Aorta (tissue), 5 donors: ENCODE measurements at regions not wholly inside any gene's neighbourhood (a gene's known extent, or its start where the extent isn't known, plus 50 kb on each side); places are given as distances from the start of the nearest gene placed in this dataset.

Experiments used
- ATAC-seq: fragments of 200-7000 bp; cut with Tn5 transposase; one replicate; pipeline ENCODE4 v1.9.1; 2022; ENCODE audit warnings: moderate library complexity; ENCODE audit not compliant: low FRiP score
- DNase-seq, 2 donors: peaks; one replicate each; pipeline ENCODE4 v3.0.0-alpha.2; 2020
- H3K27ac ChIP-seq, 2 donors: one replicate each; pipeline ENCODE4 v1.5.1; 2013; ENCODE audit warnings: low read length in 2 of 2, mild to moderate bottlenecking in 2 of 2, moderate library complexity in 2 of 2, control low read depth in 1 of 2, inconsistent platforms in 1 of 2, low read depth in 1 of 2
- H3K27me3 ChIP-seq, 2 donors: one replicate each; pipeline ENCODE4 v1.6.1; 2013; ENCODE audit warnings: control low read depth in 1 of 2, low read length in 1 of 2, mild to moderate bottlenecking in 1 of 2, moderate library complexity in 1 of 2; ENCODE audit not compliant: insufficient read depth in 2 of 2, control insufficient read depth in 1 of 2
- H3K36me3 ChIP-seq, 2 donors: one replicate each; pipeline ENCODE4 v1.6.1; 2013; ENCODE audit warnings: control low read depth in 1 of 2, low read length in 1 of 2, mild to moderate bottlenecking in 1 of 2; ENCODE audit not compliant: insufficient read depth in 2 of 2, control insufficient read depth in 1 of 2
- H3K4me1 ChIP-seq, 2 donors: one replicate each; pipeline ENCODE4 v1.6.1; 2013; ENCODE audit warnings: low read length in 2 of 2, control low read depth in 1 of 2, mild to moderate bottlenecking in 1 of 2, moderate library complexity in 1 of 2; ENCODE audit not compliant: insufficient read depth in 2 of 2, control insufficient read depth in 1 of 2
- H3K4me3 ChIP-seq, 2 donors: one replicate each; pipeline ENCODE4 v1.5.1; 2013; ENCODE audit warnings: low read length in 2 of 2, control low read depth in 1 of 2, mild to moderate bottlenecking in 1 of 2
- H3K9me3 ChIP-seq: one replicate; pipeline ENCODE4 v1.6.1; 2013; ENCODE audit warnings: mild to moderate bottlenecking, low read length; ENCODE audit not compliant: control insufficient read depth
- WGBS, 2 donors: extraction: QIAGEN DNeasy Blood & Tissue Kit; methylation state at CpG; one replicate each; pipeline ENCODE4 v1.1.7; 2013; 5-methylcytosine and 5-hydroxymethylcytosine counted together
- intact Hi-C, 2 donors: fragments of 100-400 bp; cut with DNase I; formaldehyde crosslinking; loops; one replicate each; pipeline versions ENCODE4 v1.14.2 to v1.15.0; 2022
- donor health status: healthy with polysubstance abuse.
- donor health status: Bipolar disorder and iron deficiency.
- donor health status: DM: no; HTN: no; CAD: no.
- donor health status: DM: no; HTN: no; CAD: no.
- donor health status: DM: yes; HTN: yes; CAD: no.

GRCh38 chr21:24411429-24411828 is 1195.9 kb downstream of the MRPL39 start:
- H3K9me3 ChIP-seq: no peaks in the 10 kb centered on the region
- DNase-seq: no peak
- intact Hi-C loops: no loop called here
- H3K27ac ChIP-seq: no peak overlapping the region
- ATAC-seq: no peak
- no peak overlapping the region for H3K4me3 ChIP-seq
- H3K36me3 ChIP-seq: no peaks in the 10 kb centered on the region
- H3K4me1 ChIP-seq: no peaks in the 10 kb centered on the region
- no peaks in the 10 kb centered on the region for H3K27me3 ChIP-seq

GRCh38 chr21:24403221-24403620 is 1204.1 kb downstream of the MRPL39 start:
- no peak overlapping the region for H3K27ac ChIP-seq
- no peaks in the 10 kb centered on the region for H3K27me3 ChIP-seq
- ATAC-seq: no peak
- WGBS, 2 donors: 78% methylated on average over 3 of the region's 3 CpGs
- DNase-seq: no peak
- H3K9me3 ChIP-seq: no peaks in the 10 kb centered on the region
- H3K4me3 ChIP-seq: no peak overlapping the region
- H3K36me3 ChIP-seq: no peaks in the 10 kb centered on the region
- no peaks in the 10 kb centered on the region for H3K4me1 ChIP-seq
- intact Hi-C loops: no loop called here

- no peaks in the 10 kb centered on the region for H3K36me3 ChIP-seq
- intact Hi-C loops: no loop called here
- WGBS, 2 donors: 43 to 51% methylated on average over 2 of the region's 2 CpGs
- H3K9me3 ChIP-seq: no peaks in the 10 kb centered on the region
- DNase-seq: no peak
- H3K4me1 ChIP-seq: no peaks in the 10 kb centered on the region
- H3K27ac ChIP-seq: no peak overlapping the region
- no peak for ATAC-seq
- H3K4me3 ChIP-seq: no peak overlapping the region
- no peaks in the 10 kb centered on the region for H3K27me3 ChIP-seq
Observed at GRCh38 chr21:24395320-24395923, 1211.9 kb downstream of the MRPL39 start.

- no peak for ATAC-seq
Observed at GRCh38 chr21:24375201-24375600, 1232.1 kb downstream of the MRPL39 start.

GRCh38 chr21:24372506-24372905 is 1234.8 kb downstream of the MRPL39 start:
- WGBS, 2 donors: 89 to 90% methylated on average over 4 of the region's 4 CpGs
- H3K27ac ChIP-seq: no peak overlapping the region
- ATAC-seq (no peak), DNase-seq (no peak)
- H3K9me3 ChIP-seq: peaks cover 2% of the 10 kb centered on the region
- H3K27me3 ChIP-seq: no peaks in the 10 kb centered on the region
- no peaks in the 10 kb centered on the region for H3K36me3 ChIP-seq
- H3K4me1 ChIP-seq: no peaks in the 10 kb centered on the region
- no peak overlapping the region for H3K4me3 ChIP-seq
- intact Hi-C loops: no loop called here

More at GRCh38 chr21:24375201-24375600, 1232.1 kb downstream of the MRPL39 start:
- H3K27me3 ChIP-seq: no peaks in the 10 kb centered on the region
- H3K36me3 ChIP-seq: no peaks in the 10 kb centered on the region
- 63 to 69% methylated on average over 3 of the region's 3 CpGs for whole genome bisulfite sequencing, 2 donors
- DNase-seq: peak in 1 of 2 donors; percentile 38
- peaks cover 2% of the 10 kb centered on the region for H3K9me3 ChIP-seq
- no peak overlapping the region for H3K4me3 ChIP-seq
- H3K4me1 ChIP-seq: no peaks in the 10 kb centered on the region
- no peak overlapping the region for H3K27ac ChIP-seq
- intact Hi-C loops: no loop called here

GRCh38 chr21:24369746-24370145 is 1237.5 kb downstream of the MRPL39 start:
- H3K36me3 ChIP-seq: no peaks in the 10 kb centered on the region
- H3K9me3 ChIP-seq: no peaks in the 10 kb centered on the region
- H3K4me1 ChIP-seq: no peaks in the 10 kb centered on the region
- ATAC-seq (no peak), DNase-seq (no peak)
- intact Hi-C loops: no loop called here
- WGBS, 2 donors: 33 to 39% methylated on average over 1 of the region's 1 CpG
- no peaks in the 10 kb centered on the region for H3K27me3 ChIP-seq
- H3K4me3 ChIP-seq: no peak overlapping the region
- no peak overlapping the region for H3K27ac ChIP-seq

- H3K4me3 ChIP-seq: no peak overlapping the region
- 91 to 93% methylated on average over 2 of the region's 2 CpGs for WGBS, 2 donors
- no peaks in the 10 kb centered on the region for H3K36me3 ChIP-seq
- H3K27me3 ChIP-seq: no peaks in the 10 kb centered on the region
- ATAC-seq: no peak
- no peaks in the 10 kb centered on the region for H3K4me1 ChIP-seq
- no peaks in the 10 kb centered on the region for H3K9me3 ChIP-seq
- intact Hi-C loops: no loop called here
- no peak for DNase-seq
- H3K27ac ChIP-seq: no peak overlapping the region
Observed at GRCh38 chr21:24369278-24369677, 1238.0 kb downstream of the MRPL39 start.

- H3K27ac ChIP-seq: no peak overlapping the region
- no peaks in the 10 kb centered on the region for H3K4me1 ChIP-seq
- no peaks in the 10 kb centered on the region for H3K36me3 ChIP-seq
- intact Hi-C loops: no loop called here
- ATAC-seq (no peak), DNase-seq (no peak)
- H3K27me3 ChIP-seq: no peaks in the 10 kb centered on the region
- H3K4me3 ChIP-seq: no peak overlapping the region
- no peaks in the 10 kb centered on the region for H3K9me3 ChIP-seq
Observed at GRCh38 chr21:24367936-24368335, 1239.3 kb downstream of the MRPL39 start.

GRCh38 chr21:24353492-24353891 is 1253.8 kb downstream of the MRPL39 start:
- WGBS, 2 donors: 85 to 88% methylated on average over 7 of the region's 7 CpGs
- Histone ChIP-seq H3K4me1 (no peaks in the 10 kb centered on the region), H3K27ac (no peak overlapping the region), H3K9me3 (peaks cover 2% of the 10 kb centered on the region), H3K27me3 (no peaks in the 10 kb centered on the region), H3K36me3 (no peaks in the 10 kb centered on the region), H3K4me3 (no peak overlapping the region)
- intact Hi-C loops: no loop called here
- ATAC-seq (no peak), DNase-seq (peak in 1 of 2 donors; percentile 52)
